ENCODE measurements at regions not wholly inside any gene's neighbourhood (a gene's known extent, or its start where the extent isn't known, plus 50 kb on each side); places are given as distances from the start of the nearest gene placed in this dataset.

DNA sequence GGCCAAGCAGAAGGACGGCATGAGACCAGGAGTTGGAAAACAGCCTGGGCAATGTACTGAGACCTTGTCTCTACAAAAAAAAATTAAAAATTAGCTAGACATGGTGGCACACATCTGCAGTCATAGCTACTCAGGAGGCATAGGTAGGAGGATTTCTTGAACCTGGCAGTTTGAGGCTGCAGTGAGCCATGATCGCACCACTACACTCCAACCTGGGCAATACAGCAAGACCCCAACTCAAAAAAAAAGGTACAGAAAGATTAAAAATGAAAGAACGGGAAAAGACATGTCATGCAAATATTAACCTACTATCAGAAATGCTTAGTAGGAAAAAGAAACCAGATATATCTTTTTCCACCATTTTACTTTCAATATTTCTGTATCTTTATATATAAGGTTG lies 99.6 kb upstream of the ATP11B start:
- TF ChIP-seq, protein P1, sequence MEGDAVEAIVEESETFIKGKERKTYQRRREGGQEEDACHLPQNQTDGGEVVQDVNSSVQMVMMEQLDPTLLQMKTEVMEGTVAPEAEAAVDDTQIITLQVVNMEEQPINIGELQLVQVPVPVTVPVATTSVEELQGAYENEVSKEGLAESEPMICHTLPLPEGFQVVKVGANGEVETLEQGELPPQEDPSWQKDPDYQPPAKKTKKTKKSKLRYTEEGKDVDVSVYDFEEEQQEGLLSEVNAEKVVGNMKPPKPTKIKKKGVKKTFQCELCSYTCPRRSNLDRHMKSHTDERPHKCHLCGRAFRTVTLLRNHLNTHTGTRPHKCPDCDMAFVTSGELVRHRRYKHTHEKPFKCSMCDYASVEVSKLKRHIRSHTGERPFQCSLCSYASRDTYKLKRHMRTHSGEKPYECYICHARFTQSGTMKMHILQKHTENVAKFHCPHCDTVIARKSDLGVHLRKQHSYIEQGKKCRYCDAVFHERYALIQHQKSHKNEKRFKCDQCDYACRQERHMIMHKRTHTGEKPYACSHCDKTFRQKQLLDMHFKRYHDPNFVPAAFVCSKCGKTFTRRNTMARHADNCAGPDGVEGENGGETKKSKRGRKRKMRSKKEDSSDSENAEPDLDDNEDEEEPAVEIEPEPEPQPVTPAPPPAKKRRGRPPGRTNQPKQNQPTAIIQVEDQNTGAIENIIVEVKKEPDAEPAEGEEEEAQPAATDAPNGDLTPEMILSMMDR (IDR thresholded peaks at IDR 0.05), result no peak
- no peak for TF ChIP-seq POLR2AphosphoS5 (IDR thresholded peaks at IDR 0.05; ENCODE audit: low read depth, low read length)
- TF ChIP-seq, protein P2, sequence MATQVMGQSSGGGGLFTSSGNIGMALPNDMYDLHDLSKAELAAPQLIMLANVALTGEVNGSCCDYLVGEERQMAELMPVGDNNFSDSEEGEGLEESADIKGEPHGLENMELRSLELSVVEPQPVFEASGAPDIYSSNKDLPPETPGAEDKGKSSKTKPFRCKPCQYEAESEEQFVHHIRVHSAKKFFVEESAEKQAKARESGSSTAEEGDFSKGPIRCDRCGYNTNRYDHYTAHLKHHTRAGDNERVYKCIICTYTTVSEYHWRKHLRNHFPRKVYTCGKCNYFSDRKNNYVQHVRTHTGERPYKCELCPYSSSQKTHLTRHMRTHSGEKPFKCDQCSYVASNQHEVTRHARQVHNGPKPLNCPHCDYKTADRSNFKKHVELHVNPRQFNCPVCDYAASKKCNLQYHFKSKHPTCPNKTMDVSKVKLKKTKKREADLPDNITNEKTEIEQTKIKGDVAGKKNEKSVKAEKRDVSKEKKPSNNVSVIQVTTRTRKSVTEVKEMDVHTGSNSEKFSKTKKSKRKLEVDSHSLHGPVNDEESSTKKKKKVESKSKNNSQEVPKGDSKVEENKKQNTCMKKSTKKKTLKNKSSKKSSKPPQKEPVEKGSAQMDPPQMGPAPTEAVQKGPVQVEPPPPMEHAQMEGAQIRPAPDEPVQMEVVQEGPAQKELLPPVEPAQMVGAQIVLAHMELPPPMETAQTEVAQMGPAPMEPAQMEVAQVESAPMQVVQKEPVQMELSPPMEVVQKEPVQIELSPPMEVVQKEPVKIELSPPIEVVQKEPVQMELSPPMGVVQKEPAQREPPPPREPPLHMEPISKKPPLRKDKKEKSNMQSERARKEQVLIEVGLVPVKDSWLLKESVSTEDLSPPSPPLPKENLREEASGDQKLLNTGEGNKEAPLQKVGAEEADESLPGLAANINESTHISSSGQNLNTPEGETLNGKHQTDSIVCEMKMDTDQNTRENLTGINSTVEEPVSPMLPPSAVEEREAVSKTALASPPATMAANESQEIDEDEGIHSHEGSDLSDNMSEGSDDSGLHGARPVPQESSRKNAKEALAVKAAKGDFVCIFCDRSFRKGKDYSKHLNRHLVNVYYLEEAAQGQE (IDR thresholded peaks at IDR 0.05; ENCODE audit: insufficient read depth in 1 of 2, low read depth in 2 of 2, low read length in 1 of 2), result no peak

All from Panc1 (cell line).